GM06990 (cell line): ENCODE measurements at regions not wholly inside any gene's neighbourhood (a gene's known extent, or its start where the extent isn't known, plus 50 kb on each side); places are given as distances from the start of the nearest gene placed in this dataset.

Source experiments
- DNase-seq: peaks from one replicate; pipeline ENCODE4 v3.0.0-alpha.2; 2011; ENCODE audit not compliant: insufficient read length; ENCODE audit errors: extremely low read depth
- H3K27me3 ChIP-seq: replicated peaks from 2 replicates; pipeline ENCODE4 v1.6.0; 2011; ENCODE audit warnings: low read length; ENCODE audit not compliant: control insufficient read depth, insufficient read depth
- H3K36me3 ChIP-seq: 2 replicates; pipeline ENCODE4 v1.5.1; 2011; ENCODE audit warnings: low read length; ENCODE audit not compliant: control insufficient read depth, insufficient read depth
- H3K4me3 ChIP-seq: replicated peaks from 2 replicates; pipeline ENCODE4 v1.5.1; 2011; ENCODE audit warnings: low read depth, mild to moderate bottlenecking, control low read depth, low read length
- CTCF ChIP-seq: IDR thresholded peaks from 2 replicates; pipeline ENCODE4 v1.5.1; 2011; ENCODE audit warnings: low read length, control low read depth, mild to moderate bottlenecking, inconsistent platforms; ENCODE audit not compliant: insufficient read depth, poor library complexity, severe bottlenecking

GRCh38 chr9:24731754-24732153 is 186.1 kb upstream of the IZUMO3 start:
- Histone ChIP-seq H3K27me3 (no peaks in the 10 kb centered on the region), H3K36me3 (no peaks in the 10 kb centered on the region), H3K4me3 (no peak overlapping the region)
- TF ChIP-seq CTCF, result no peak
- no peak for DNase-seq

- no peaks in the 10 kb centered on the region for H3K27me3 ChIP-seq
- H3K4me3 ChIP-seq, result no peak overlapping the region
- DNase-seq, result no peak
- TF ChIP-seq CTCF, result no peak
- H3K36me3 ChIP-seq, result no peaks in the 10 kb centered on the region
Measured at GRCh38 chr9:24721621-24722020, 175.9 kb upstream of the IZUMO3 start.

- Histone ChIP-seq H3K4me3 (no peak overlapping the region), H3K36me3 (no peaks in the 10 kb centered on the region), H3K27me3 (no peaks in the 10 kb centered on the region)
- no peak for DNase-seq
- no peak for TF ChIP-seq CTCF
Measured at GRCh38 chr9:24712206-24712605, 166.5 kb upstream of the IZUMO3 start.

- Histone ChIP-seq H3K27me3 (no peaks in the 10 kb centered on the region), H3K36me3 (no peaks in the 10 kb centered on the region), H3K4me3 (no peak overlapping the region)
- no peak for TF ChIP-seq CTCF
- no peak for DNase-seq
Measured at GRCh38 chr9:24708814-24709213, 163.1 kb upstream of the IZUMO3 start.

DNA sequence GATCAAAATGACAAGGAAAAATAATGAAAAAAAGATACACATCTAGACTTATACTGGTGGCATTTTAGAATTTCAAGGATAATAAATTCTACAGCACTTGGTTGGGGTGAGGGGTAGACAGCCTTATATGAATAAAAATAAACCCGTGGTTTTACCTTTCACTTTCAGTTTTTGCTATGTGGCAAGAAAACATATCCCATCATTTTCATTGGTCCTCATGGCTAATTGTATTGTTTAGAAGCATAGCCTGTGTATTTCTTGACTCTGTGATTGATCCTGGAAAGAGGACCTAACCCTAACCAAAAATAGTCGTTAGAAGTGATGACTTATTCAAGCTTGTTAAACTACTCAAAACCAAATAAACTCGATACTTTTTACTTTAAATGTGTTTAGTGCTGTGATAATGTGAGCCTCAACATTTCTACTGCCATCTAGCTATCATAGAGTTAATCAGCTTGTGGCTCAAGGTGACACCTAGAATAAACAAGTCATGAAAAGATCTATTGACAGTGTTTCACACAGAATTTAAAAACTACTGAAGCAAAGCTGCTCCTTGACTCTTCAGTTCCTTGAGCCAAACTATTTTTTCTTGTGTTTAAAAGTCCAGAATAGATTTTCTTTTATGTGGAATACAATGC is 153.3 kb upstream of the IZUMO3 start:
- H3K4me3 ChIP-seq, result no peak overlapping the region
- H3K27me3 ChIP-seq, result no peaks in the 10 kb centered on the region
- TF ChIP-seq CTCF, result no peak
- DNase-seq, result no peak
- H3K36me3 ChIP-seq, result no peaks in the 10 kb centered on the region

DNA sequence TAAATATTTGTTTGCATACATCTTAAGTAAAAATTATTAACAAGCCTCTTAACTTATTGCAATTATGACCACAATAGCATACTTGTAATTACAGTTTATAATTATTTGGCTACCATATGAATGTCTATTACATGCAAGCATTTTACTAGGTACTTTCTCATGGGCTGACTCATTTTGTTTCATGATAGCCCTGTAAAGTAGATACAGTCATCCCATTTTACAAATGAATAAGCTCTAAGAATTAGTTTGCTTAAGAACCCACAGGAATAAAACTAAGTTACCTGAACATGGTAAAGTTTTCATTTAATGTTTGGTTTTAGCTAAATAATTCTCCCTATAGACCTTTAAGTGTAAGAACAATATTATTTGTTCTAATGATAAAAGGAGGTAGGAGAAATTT is 126.6 kb upstream of the IZUMO3 start:
- Histone ChIP-seq H3K4me3 (no peak overlapping the region), H3K27me3 (no peaks in the 10 kb centered on the region), H3K36me3 (no peaks in the 10 kb centered on the region)
- TF ChIP-seq CTCF, result no peak
- DNase-seq, result no peak
